Colonic mucosa (tissue), 4 donors: ENCODE measurements at regions not wholly inside any gene's neighbourhood (a gene's known extent, or its start where the extent isn't known, plus 50 kb on each side); places are given as distances from the start of the nearest gene placed in this dataset.

Experiments used
- DNase-seq: peaks from one replicate; pipeline ENCODE4 v3.0.0-alpha.2; 2020
- H3K27ac ChIP-seq: fragments of 200-600 bp; one replicate; pipeline ENCODE4 v1.8.0; 2021
- H3K27me3 ChIP-seq: fragments of 200-600 bp; one replicate; pipeline ENCODE4 v1.8.0; 2021
- H3K36me3 ChIP-seq: fragments of 200-600 bp; one replicate; pipeline ENCODE4 v1.8.0; 2021
- H3K4me1 ChIP-seq: fragments of 200-600 bp; one replicate; pipeline ENCODE4 v1.8.0; 2021; ENCODE audit warnings: mild to moderate bottlenecking
- H3K4me3 ChIP-seq: fragments of 200-600 bp; one replicate; pipeline ENCODE4 v1.8.0; 2021
- H3K9ac ChIP-seq, 2 donors: one replicate each; pipeline ENCODE4 v1.7.0; 2013; ENCODE audit warnings: control low read depth in 2 of 2, low read depth in 2 of 2, low read length in 2 of 2
- H3K9me3 ChIP-seq: fragments of 200-600 bp; one replicate; pipeline ENCODE4 v1.8.0; 2021
- intact Hi-C: fragments of 100-400 bp; cut with DNase I; formaldehyde crosslinking; loops from one replicate; pipeline ENCODE4 v1.14.1; 2022
- TF ChIP-seq, protein P1 (sequence below): fragments of 200-600 bp; IDR thresholded peaks from one replicate; pipeline ENCODE4 v1.8.0; 2022; ENCODE audit warnings: antibody characterized with exemption, mild to moderate bottlenecking
- donor health status: healthy.
- donor health status: DM: no; HTN: no; CAD: no.
- donor health status: DM: no; HTN: no; CAD: no.

DNA sequence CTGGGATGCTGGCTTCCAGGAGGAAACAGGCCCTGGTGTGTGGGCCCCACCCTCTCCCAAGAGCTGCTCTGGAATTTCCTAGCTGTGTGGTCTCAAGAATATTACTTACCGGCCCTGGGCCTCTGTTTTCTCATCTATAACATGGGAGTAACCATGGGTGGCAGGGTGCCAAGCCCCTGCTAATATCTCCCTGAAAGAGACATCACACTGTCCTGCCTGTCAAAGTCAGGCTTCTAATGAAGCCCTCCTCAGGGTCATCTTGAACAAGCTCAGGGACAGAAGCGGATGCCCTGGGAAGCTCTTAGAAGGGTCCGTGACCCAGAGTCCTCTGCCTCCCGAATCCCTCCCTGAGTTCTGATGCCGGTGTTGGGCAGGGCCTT lies 173.2 kb upstream of the HDAC4 start:
- TF ChIP-seq, protein P1, sequence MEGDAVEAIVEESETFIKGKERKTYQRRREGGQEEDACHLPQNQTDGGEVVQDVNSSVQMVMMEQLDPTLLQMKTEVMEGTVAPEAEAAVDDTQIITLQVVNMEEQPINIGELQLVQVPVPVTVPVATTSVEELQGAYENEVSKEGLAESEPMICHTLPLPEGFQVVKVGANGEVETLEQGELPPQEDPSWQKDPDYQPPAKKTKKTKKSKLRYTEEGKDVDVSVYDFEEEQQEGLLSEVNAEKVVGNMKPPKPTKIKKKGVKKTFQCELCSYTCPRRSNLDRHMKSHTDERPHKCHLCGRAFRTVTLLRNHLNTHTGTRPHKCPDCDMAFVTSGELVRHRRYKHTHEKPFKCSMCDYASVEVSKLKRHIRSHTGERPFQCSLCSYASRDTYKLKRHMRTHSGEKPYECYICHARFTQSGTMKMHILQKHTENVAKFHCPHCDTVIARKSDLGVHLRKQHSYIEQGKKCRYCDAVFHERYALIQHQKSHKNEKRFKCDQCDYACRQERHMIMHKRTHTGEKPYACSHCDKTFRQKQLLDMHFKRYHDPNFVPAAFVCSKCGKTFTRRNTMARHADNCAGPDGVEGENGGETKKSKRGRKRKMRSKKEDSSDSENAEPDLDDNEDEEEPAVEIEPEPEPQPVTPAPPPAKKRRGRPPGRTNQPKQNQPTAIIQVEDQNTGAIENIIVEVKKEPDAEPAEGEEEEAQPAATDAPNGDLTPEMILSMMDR = no peak
- Histone ChIP-seq H3K27me3 (no peaks in the 10 kb centered on the region), H3K36me3 (no peaks in the 10 kb centered on the region), H3K4me3 (no peak overlapping the region), H3K9me3 (no peaks in the 10 kb centered on the region), H3K9ac (no peak overlapping the region), H3K27ac (no peak overlapping the region), H3K4me1 (no peaks in the 10 kb centered on the region)
- intact Hi-C loops = no loop called here
- no peak for DNase-seq

DNA sequence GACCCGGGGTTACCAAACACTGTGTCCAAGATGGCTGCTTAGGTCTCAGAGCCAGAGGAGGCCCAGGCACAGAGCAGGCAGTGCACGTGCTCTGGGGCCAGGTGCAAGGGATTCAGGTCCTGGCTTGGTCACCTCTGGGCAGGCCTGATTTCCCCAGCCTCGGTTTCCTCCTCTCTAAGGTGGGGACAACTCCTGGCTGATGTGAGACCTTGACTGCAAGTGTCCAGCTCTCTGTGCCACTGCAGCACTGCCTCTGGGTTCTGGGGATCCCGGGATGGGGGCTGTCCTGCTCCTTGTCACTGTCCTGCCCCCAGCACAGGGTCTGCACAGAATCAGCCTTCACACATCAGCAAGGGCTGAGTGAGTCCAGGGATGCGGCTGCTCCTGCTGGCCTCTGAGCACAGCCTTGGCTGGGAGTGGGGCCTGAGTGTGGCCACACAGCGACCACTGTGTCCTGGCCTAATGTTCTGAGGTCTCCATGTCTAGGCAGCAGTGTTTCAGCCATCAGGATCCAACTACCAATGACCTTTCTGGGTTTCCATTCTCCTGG lies 170.2 kb upstream of the HDAC4 start:
- Histone ChIP-seq H3K9me3 (no peaks in the 10 kb centered on the region), H3K36me3 (no peaks in the 10 kb centered on the region), H3K27ac (no peak overlapping the region), H3K4me3 (no peak overlapping the region), H3K4me1 (no peaks in the 10 kb centered on the region), H3K9ac (no peak overlapping the region), H3K27me3 (no peaks in the 10 kb centered on the region)
- TF ChIP-seq, protein P1 = no peak
- intact Hi-C loops = no loop called here
- no peak for DNase-seq

DNA sequence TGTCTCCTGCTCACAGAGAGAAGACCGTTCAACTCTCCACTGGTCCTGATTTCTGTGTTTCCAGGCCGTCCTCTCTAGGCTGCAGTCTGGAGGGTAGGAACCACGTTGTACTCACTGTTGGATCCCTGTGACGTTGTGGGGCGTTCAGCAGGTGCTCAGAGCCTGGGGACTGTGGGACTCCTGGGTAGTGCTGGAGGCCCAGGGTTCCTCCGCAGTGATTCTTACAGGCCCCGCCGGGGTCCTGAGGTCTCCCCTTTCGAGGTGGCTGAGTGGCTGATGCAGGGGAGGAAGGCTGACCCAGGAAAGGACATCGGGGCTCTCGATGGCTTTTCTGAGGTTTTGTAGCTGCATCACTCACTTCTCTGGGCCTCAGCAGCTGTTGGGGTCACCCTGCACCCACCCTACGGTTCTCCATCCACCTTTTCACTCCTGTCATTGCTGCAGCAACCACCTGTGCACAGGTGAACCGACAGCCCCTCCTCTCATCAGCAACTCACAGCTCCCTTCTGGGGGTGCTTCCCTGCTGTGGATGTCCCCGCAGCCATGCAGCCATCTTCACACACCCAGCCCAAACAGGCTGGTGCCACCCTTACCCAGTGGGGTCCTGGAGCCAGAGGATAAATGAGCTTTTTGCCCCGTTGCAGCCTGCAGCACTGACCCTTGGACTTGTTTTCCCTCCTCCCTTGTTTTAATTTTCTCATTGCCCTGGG lies 169.6 kb upstream of the HDAC4 start:
- Histone ChIP-seq H3K9ac (no peak overlapping the region), H3K4me3 (no peak overlapping the region), H3K27ac (no peak overlapping the region), H3K36me3 (no peaks in the 10 kb centered on the region), H3K27me3 (no peaks in the 10 kb centered on the region), H3K9me3 (no peaks in the 10 kb centered on the region), H3K4me1 (no peaks in the 10 kb centered on the region)
- intact Hi-C loops = no loop called here
- TF ChIP-seq, protein P1 = no peak
- no peak for DNase-seq

DNA sequence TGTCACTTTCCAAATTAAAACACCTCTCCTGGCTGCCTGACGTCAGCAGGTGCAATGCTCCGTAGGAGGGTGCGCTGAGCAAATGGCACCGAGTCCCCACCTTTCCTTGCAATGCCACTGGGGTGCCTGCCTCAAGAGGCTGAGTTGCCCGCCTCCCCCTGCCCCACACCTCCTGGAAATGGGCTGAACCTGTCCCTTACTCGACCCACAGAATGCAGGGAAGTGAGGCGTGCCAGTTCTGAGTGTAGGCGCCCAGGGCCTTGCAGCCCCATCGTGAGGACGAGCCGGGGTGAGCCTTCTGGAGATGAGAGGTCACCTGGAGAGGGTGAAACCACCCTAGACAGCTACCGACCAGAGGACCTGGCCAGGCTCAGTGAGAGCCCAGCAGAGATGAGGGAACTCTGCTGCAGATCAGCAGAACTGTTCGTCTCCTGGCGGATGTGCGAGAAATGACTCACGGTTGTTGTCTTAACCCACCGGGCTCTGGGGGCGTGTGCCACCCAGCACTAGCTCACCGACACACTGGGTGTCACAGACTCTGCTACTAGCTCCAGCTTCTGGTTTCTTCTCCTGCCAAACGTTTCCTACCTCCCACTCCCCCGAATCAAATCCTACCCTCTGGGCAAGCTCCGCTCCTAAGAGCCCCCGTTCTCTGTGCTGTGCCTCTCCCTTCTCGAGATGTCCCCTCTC lies 168.7 kb upstream of the HDAC4 start:
- Histone ChIP-seq H3K4me3 (no peak overlapping the region), H3K9ac (no peak overlapping the region), H3K36me3 (no peaks in the 10 kb centered on the region), H3K9me3 (no peaks in the 10 kb centered on the region), H3K4me1 (no peaks in the 10 kb centered on the region), H3K27me3 (no peaks in the 10 kb centered on the region), H3K27ac (no peak overlapping the region)
- DNase-seq = no peak
- intact Hi-C loops = no loop called here
- TF ChIP-seq, protein P1 = no peak

DNA sequence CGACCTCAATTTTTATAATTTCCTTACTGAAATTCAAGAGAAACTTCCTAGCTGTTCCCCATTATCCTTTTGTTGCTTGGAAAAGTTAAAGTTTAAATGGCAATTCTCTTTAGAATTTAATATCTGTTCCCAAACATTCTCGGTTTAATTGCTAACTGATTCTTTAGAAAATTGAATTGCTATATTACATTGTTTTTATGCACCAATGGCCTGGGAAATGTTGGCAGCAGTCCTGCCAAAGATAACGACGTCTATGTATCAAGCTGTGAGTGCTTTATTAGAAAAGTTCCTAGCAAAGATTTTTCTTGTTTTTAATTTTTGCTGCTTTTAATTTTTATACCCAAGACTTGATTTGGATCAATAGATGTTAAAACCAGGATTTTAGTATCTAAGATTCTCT lies 167.8 kb upstream of the HDAC4 start:
- H3K27ac ChIP-seq = no peak overlapping the region
- intact Hi-C loops = no loop called here
- H3K9me3 ChIP-seq = no peaks in the 10 kb centered on the region
- no peak overlapping the region for H3K4me3 ChIP-seq
- no peak overlapping the region for H3K9ac ChIP-seq
- H3K4me1 ChIP-seq = no peaks in the 10 kb centered on the region
- no peak for DNase-seq
- H3K36me3 ChIP-seq = no peaks in the 10 kb centered on the region
- H3K27me3 ChIP-seq = no peaks in the 10 kb centered on the region
- TF ChIP-seq, protein P1 = no peak
